Heart left ventricle (tissue), 13 donors: ENCODE measurements at regions not wholly inside any gene's neighbourhood (a gene's known extent, or its start where the extent isn't known, plus 50 kb on each side); places are given as distances from the start of the nearest gene placed in this dataset.

Experiments
- CTCF ChIP-seq, 12 donors: fragments of 200-600 bp; sonication (generic) in 4 of 12; IDR thresholded peaks; one replicate each; pipeline versions ENCODE4 v1.5.0 to v1.8.0; 2018 to 2022; ENCODE audit warnings: antibody characterized with exemption in 12 of 12, mild to moderate bottlenecking in 5 of 12
- POLR2A ChIP-seq, 2 donors: fragments of 450-650 bp; IDR thresholded peaks; one replicate each; pipeline ENCODE4 v1.6.1; 2017; ENCODE audit warnings: antibody characterized with exemption in 2 of 2, mild to moderate bottlenecking in 2 of 2, moderate library complexity in 2 of 2
- donor health status: ischemic (EF 13 %, LVEDD 7.1; RV severe dilation, severe dysfunction).
- donor health status: DM: no; HTN: yes; CAD: no.
- donor health status: DM: no; HTN: no; CAD: no.
- donor health status: ischemic (EF 25% LVEDD 6.9; RV normal size, moderate dysfunction).
- donor health status: ischemic (EF 25% LVEDD 5.7; RV mildly dilated, moderate dysfunction).
- donor health status: ischemic (EF 35%, LVEDD 5.7; RV mildly dilated, moderate dysfunction).
- donor health status: nonischemic (EF 11% LVEDD 7.7; RV severe dilation, severe dysfunction).
- donor health status: DM: yes; HTN: yes; CAD: no.
- donor health status: PGD.
- donor health status: ischemic (EF 29% LVEDD 5.4; RV normal size, mild dysfunction).
- donor health status: nonischemic (EF 23%, LVEDD 6.1; RV moderate dilation, normal function).

GRCh38 chr4:24417206-24417605 is 167.1 kb downstream of the DHX15 start:
- TF ChIP-seq CTCF (IDR thresholded peaks at IDR 0.05) (no peak), POLR2A (IDR thresholded peaks at IDR 0.05) (no peak)
